Right lobe of liver (tissue), 4 donors: ENCODE measurements at regions not wholly inside any gene's neighbourhood (a gene's known extent, or its start where the extent isn't known, plus 50 kb on each side); places are given as distances from the start of the nearest gene placed in this dataset.

Experiments
- POLR2A ChIP-seq: fragments of 450-650 bp; IDR thresholded peaks from one replicate; pipeline ENCODE4 v1.6.1; 2017; ENCODE audit warnings: antibody characterized with exemption, mild to moderate bottlenecking
- TF ChIP-seq, protein P1 (sequence below), 4 donors: fragments of 200-600 bp in 3 of 4; fragments of 450-650 bp in 1 of 4; IDR thresholded peaks; one replicate each; pipeline versions ENCODE4 v1.5.1 to v1.8.0; 2016 to 2022; ENCODE audit warnings: antibody characterized with exemption in 4 of 4, mild to moderate bottlenecking in 2 of 4
- donor health status: DM: no; HTN: no; CAD: no.
- donor health status: DM: no; HTN: no; CAD: no.
- donor health status: DM: no; HTN: yes; CAD: no.

DNA sequence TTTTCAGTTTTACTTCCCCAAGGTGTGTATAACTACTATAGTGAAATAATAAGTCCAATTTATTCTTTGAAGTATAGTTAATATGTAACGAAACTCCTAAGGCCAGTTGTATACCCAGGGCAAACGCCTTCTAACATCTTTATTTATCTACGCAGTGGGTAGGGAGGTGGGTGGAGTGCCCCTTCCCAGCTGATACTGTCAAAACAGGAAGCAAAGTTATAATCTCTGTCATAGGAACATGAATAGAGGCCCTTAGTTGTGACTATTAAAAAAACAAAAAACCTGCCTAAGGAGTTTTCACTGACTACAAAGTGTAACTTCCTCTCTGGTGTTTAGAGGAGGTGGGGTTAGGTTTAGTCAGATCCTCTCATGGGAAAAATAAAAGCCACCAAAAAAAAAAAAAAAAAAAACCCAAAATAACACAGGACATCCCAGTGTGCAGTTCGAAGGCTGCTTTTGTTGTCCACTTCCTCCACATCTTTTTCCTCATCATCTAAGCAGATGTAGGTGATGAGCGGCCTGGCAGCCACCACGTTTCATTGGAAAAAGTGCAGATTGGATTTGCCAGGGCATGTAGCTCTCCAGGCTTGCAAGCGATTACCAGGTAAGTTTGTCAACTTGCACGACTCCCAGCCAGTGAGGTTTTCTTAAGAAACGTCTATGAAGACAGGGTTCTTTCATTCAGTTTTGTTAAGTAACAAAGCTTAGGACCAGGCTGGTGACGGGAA, 58.7 kb downstream of the UTRN start:
- TF ChIP-seq, protein P1, sequence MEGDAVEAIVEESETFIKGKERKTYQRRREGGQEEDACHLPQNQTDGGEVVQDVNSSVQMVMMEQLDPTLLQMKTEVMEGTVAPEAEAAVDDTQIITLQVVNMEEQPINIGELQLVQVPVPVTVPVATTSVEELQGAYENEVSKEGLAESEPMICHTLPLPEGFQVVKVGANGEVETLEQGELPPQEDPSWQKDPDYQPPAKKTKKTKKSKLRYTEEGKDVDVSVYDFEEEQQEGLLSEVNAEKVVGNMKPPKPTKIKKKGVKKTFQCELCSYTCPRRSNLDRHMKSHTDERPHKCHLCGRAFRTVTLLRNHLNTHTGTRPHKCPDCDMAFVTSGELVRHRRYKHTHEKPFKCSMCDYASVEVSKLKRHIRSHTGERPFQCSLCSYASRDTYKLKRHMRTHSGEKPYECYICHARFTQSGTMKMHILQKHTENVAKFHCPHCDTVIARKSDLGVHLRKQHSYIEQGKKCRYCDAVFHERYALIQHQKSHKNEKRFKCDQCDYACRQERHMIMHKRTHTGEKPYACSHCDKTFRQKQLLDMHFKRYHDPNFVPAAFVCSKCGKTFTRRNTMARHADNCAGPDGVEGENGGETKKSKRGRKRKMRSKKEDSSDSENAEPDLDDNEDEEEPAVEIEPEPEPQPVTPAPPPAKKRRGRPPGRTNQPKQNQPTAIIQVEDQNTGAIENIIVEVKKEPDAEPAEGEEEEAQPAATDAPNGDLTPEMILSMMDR (IDR thresholded peaks at IDR 0.05): no peak
- TF ChIP-seq POLR2A: no peak
